ENCODE measurements at regions not wholly inside any gene's neighbourhood (a gene's known extent, or its start where the extent isn't known, plus 50 kb on each side); places are given as distances from the start of the nearest gene placed in this dataset.

- TF ChIP-seq ZNF160 (CRISPR knock-in tag; IDR thresholded peaks at IDR 0.05), result no peak
- TF ChIP-seq TCF7 (IDR thresholded peaks at IDR 0.05; ENCODE audit: low read depth), result no peak
- TF ChIP-seq DNMT3B (CRISPR knock-in tag; conservative IDR thresholded peaks at IDR 0.05), result no peak
- no peak for TF ChIP-seq SMYD3 (CRISPR knock-in tag; IDR thresholded peaks at IDR 0.05)
- no peak for TF ChIP-seq SMARCE1 (IDR thresholded peaks at IDR 0.05; ENCODE audit: borderline replicate concordance)
- no peak for TF ChIP-seq ZNF331 (CRISPR knock-in tag; IDR thresholded peaks at IDR 0.05)
- no peak for TF ChIP-seq NFYB (CRISPR knock-in tag; IDR thresholded peaks at IDR 0.05)
- TF ChIP-seq ATRX (CRISPR knock-in tag; IDR thresholded peaks at IDR 0.05; ENCODE audit: borderline replicate concordance), result no peak
Measured at GRCh38 chr5:165400086-165400485, 1894.7 kb downstream of the MAT2B start (continued).

- POLR2A ChIA-PET, result no interaction called here
- FAIRE-seq, result no peak
Measured at GRCh38 chr5:165404917-165405316, 1899.5 kb downstream of the MAT2B start.

GRCh38 chr5:165405340-165405739 is 1899.9 kb downstream of the MAT2B start:
- WGBS (ENCODE audit: low lambda C conversion rate), result 3% methylated on average over 1 of the region's 1 CpG
- intact Hi-C loops (cut with micrococcal nuclease; ENCODE audit: unreplicated experiment), result no loop called here

More at GRCh38 chr5:165404917-165405316, 1899.5 kb downstream of the MAT2B start:
- Histone ChIP-seq H3K27me3 (ENCODE audit: control insufficient read depth in 1 of 2, insufficient read depth in 2 of 2, low read length in 2 of 2) (no peaks in the 10 kb centered on the region), H3K36me3 (replicated peaks in 1 of 2; ENCODE audit: control insufficient read depth in 1 of 2, insufficient read depth in 2 of 2, low read length in 2 of 2) (no peaks in the 10 kb centered on the region), H3K79me2 (ENCODE audit: insufficient read depth, low read length) (no peaks in the 10 kb centered on the region), H3K9ac (ENCODE audit: insufficient read depth, low read depth, low read length) (no peak overlapping the region), H3K27ac (ENCODE audit: extremely low read length, insufficient read depth, low read length) (no peak overlapping the region), H2AFZ (ENCODE audit: low read length) (no peak overlapping the region), H4K20me1 (ENCODE audit: insufficient read depth, low read length) (no peaks in the 10 kb centered on the region), H3K4me1 (ENCODE audit: insufficient read depth, low read length) (no peaks in the 10 kb centered on the region), H3K9me3 (ENCODE audit: low read length) (peaks cover 87% of the 10 kb centered on the region), H3K4me3 (replicated peaks in 1 of 3; ENCODE audit: insufficient read depth in 1 of 3, low read depth in 2 of 3, low read length in 3 of 3) (no peak overlapping the region), H3K4me2 (ENCODE audit: low read depth, low read length) (no peak overlapping the region)
- no peak for ATAC-seq
- CTCF ChIA-PET (ENCODE audit: low intra/inter-chr PET ratio, low total read pairs), result no interaction called here
- no TSS peak for BruUV-seq (replicated peaks)
- in situ Hi-C loops (cut with HindIII; ENCODE audit: extremely low pct_ligation_motif_present, low pct_unique_long_range_greater_than_20kb) (no loop called here), intact Hi-C loops (cut with micrococcal nuclease; ENCODE audit: unreplicated experiment) (no loop called here)
- no peak for DNase-seq (ENCODE audit: low spot score)
- WGBS (ENCODE audit: low lambda C conversion rate), result 2% methylated on average over 2 of the region's 2 CpGs
- peak; percentile 32; the same call in 1 of the 2 replicates for TF ChIP-seq ATF7 (IDR thresholded peaks at IDR 0.05)
- TF ChIP-seq ATF7 (CRISPR knock-in tag; IDR thresholded peaks at IDR 0.05), result no peak
- no peak for TF ChIP-seq BRD4 (CRISPR knock-in tag; IDR thresholded peaks at IDR 0.05)
- TF ChIP-seq CREB1 (IDR thresholded peaks at IDR 0.05), result peak; percentile 76
- no peak for TF ChIP-seq CREB1 (CRISPR knock-in tag; IDR thresholded peaks at IDR 0.05)

More at GRCh38 chr5:165405340-165405739, 1899.9 kb downstream of the MAT2B start:
- no peaks in the 10 kb centered on the region for H3K27me3 ChIP-seq (ENCODE audit: control insufficient read depth in 1 of 2, insufficient read depth in 2 of 2, low read length in 2 of 2)
- no peak overlapping the region for H3K9ac ChIP-seq (ENCODE audit: insufficient read depth, low read depth, low read length)
- ChIA-PET POLR2A (no interaction called here), CTCF (ENCODE audit: low intra/inter-chr PET ratio, low total read pairs) (no interaction called here)
- no peaks in the 10 kb centered on the region for H4K20me1 ChIP-seq (ENCODE audit: insufficient read depth, low read length)
- no peaks in the 10 kb centered on the region for H3K4me1 ChIP-seq (ENCODE audit: insufficient read depth, low read length)
- peaks cover 87% of the 10 kb centered on the region for H3K9me3 ChIP-seq (ENCODE audit: low read length)
- no peak overlapping the region for H3K27ac ChIP-seq (ENCODE audit: extremely low read length, insufficient read depth, low read length)
- no TSS peak for BruUV-seq (replicated peaks)
- ATAC-seq (no peak), DNase-seq (ENCODE audit: low spot score) (no peak), FAIRE-seq (no peak)
- no peak overlapping the region for H3K4me2 ChIP-seq (ENCODE audit: low read depth, low read length)
- in situ Hi-C loops (cut with HindIII; ENCODE audit: extremely low pct_ligation_motif_present, low pct_unique_long_range_greater_than_20kb), result no loop called here
- no peaks in the 10 kb centered on the region for H3K36me3 ChIP-seq (replicated peaks in 1 of 2; ENCODE audit: control insufficient read depth in 1 of 2, insufficient read depth in 2 of 2, low read length in 2 of 2)
- no peaks in the 10 kb centered on the region for H3K79me2 ChIP-seq (ENCODE audit: insufficient read depth, low read length)
- no peak overlapping the region for H3K4me3 ChIP-seq (replicated peaks in 1 of 3; ENCODE audit: insufficient read depth in 1 of 3, low read depth in 2 of 3, low read length in 3 of 3)
- TF ChIP-seq ATM (IDR thresholded peaks at IDR 0.05; ENCODE audit: borderline replicate concordance) (no peak), ZNF616 (CRISPR knock-in tag; IDR thresholded peaks at IDR 0.05; ENCODE audit: low read depth) (no peak), ISL2 (CRISPR knock-in tag; IDR thresholded peaks at IDR 0.05) (no peak), ZFP82 (CRISPR knock-in tag; IDR thresholded peaks at IDR 0.05; ENCODE audit: borderline replicate concordance) (no peak), CCAR2 (optimal IDR thresholded peaks at IDR 0.05; ENCODE audit: low read depth, low read length) (no peak), NFATC3 (CRISPR knock-in tag; IDR thresholded peaks at IDR 0.05) (no peak), ZNF639 (CRISPR knock-in tag; conservative IDR thresholded peaks at IDR 0.05) (no peak)
- no peak overlapping the region for H2AFZ ChIP-seq (ENCODE audit: low read length)
